ENCODE measurements at regions not wholly inside any gene's neighbourhood (a gene's known extent, or its start where the extent isn't known, plus 50 kb on each side); places are given as distances from the start of the nearest gene placed in this dataset.

DNA sequence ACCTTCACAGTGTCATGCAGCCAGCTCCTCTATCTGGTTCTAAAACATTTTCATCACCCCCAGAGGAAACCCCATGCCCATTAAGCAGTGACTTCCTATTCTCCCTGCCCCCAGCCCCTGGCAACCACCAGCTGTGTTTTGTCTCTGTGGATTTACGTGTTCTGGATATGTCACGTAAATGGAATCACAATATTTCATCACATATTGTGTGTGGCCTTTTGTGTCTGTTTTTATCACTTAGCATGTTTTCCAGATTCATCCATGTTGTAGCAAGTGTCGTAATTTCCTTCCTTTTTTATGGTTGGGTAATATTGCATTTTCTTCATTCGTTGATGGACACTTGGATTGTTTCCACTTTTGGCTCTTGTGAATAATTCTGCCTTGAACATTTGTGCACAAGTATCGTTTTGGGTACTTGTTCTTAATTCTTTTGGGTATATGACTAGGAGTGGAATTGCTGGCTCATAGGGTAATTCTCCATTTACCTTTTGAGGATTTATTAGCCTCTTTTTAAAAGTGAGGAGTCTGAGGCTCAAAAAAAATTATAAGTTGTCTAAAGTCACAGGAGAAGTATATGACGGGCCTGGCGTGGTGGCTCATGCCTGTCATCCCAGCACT, 127.0 kb downstream of the MRPS6 start:
- no peak for ATAC-seq (ENCODE audit: low FRiP score)
- TF ChIP-seq, protein P1, sequence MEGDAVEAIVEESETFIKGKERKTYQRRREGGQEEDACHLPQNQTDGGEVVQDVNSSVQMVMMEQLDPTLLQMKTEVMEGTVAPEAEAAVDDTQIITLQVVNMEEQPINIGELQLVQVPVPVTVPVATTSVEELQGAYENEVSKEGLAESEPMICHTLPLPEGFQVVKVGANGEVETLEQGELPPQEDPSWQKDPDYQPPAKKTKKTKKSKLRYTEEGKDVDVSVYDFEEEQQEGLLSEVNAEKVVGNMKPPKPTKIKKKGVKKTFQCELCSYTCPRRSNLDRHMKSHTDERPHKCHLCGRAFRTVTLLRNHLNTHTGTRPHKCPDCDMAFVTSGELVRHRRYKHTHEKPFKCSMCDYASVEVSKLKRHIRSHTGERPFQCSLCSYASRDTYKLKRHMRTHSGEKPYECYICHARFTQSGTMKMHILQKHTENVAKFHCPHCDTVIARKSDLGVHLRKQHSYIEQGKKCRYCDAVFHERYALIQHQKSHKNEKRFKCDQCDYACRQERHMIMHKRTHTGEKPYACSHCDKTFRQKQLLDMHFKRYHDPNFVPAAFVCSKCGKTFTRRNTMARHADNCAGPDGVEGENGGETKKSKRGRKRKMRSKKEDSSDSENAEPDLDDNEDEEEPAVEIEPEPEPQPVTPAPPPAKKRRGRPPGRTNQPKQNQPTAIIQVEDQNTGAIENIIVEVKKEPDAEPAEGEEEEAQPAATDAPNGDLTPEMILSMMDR (IDR thresholded peaks at IDR 0.05), result no peak
- DNase-seq (ENCODE audit: low spot score), result no peak

DNA sequence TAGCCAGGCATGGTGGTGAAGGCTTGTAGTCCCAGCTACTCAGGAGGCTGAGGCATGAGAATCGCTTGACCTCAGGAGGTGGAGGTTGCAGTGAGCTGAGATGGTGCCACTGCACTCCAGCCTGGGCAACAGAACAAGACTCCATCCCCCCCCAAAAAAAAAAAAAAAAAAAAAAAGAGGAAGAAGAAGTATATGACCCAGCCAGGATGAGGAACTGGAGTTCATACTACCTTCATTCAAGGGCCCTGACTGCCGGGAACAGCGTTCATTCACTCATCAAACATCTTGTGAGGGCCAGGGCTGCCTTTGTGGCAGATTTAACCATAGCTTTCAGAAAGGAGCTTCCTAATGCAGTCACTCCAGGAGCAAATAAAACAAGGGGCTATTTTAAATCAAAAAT, 127.6 kb downstream of the MRPS6 start:
- ATAC-seq (ENCODE audit: low FRiP score) (no peak), DNase-seq (ENCODE audit: low spot score) (no peak)
- TF ChIP-seq, protein P1 (IDR thresholded peaks at IDR 0.05), result no peak

DNA sequence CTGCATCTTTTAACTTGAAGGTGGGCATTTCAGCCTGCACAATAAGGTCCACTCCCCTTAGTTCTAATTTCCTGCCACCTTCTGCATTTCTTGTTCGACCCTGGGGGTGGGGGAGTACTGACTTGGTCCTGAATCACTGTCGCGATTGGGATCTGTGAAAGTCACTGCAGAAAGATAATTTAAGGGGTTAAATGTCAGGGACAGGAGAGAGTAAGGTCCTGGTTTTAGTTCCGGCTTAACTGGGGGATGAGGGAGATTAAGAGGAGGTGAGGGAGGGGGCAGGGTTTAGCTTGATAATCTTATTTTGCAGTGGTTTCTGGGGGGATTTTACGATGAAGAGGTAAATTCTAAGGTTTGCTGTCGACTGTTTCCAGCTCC, 128.1 kb downstream of the MRPS6 start:
- TF ChIP-seq, protein P1 (IDR thresholded peaks at IDR 0.05), result no peak
- ATAC-seq (ENCODE audit: low FRiP score), result no peak
- DNase-seq (ENCODE audit: low spot score), result no peak

DNA sequence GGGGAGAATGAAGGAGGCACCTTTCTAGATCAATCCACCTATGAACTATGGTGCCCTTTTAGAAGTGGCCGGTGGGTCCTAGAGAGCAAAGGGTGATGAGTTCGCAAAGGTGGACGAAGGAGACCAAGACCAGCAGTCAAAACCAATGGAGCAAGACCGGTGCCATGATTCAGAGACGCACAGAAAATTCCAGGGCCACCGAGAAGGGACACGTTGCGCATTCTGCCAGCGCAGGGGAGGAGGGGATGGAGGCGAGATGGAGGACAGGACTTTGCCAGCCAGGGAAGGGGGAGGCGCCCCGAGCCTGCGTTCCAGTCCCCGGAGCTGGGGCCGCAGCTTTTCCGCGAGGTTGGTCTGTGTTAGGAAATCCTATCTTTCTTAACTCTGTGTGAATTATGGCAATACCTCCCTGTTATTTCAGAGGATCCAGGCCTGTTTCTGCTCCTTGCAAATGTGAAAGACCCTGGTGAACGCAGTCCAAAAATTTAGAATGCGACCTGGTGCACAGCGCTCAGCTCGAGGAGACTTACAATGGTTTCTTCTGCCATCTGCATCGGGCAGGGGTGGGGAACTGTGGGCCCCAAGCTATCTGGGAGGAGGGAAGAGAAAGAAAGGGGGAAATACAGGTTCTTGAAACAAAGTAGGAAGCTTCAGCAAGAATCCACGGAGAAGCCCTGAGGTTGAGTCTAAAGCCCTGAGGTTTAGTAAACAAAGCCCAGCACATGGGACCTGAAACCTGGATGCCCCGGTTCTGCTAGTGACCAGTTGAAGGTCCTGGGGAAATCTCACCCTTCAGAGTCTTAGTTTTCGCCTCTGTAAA, 129.4 kb downstream of the MRPS6 start:
- DNase-seq (ENCODE audit: low spot score), result no peak
- ATAC-seq (ENCODE audit: low FRiP score), result peak; percentile 45
- TF ChIP-seq, protein P1 (IDR thresholded peaks at IDR 0.05), result no peak

DNA sequence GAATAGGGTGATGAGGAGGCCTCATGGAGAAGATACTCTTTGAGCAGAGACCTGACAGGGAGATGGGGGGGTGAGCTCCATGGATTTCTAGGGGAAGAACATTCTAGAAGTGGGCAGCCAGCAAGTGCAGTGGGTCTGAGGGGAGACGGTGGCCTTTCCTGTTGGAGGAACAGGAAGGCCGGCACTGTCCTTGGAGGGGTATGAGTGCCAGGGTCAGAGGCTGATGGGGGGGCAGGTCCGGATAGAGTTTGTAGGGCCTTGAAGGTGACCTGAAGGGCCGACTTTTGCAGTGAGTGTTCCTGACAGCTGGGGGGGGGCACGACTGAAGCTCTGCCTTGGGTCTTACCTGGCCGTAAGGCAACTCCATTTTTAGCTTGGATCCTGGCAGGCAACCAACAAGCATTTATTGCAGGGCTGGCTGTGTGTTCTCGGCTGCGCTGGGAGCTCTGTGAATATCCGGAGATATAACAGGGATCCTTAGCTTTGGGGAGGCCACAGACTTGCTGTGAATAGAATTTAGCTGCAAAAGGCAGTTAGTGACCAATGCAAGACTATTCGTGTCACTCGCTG, 130.6 kb downstream of the MRPS6 start:
- DNase-seq (ENCODE audit: low spot score), result no peak
- no peak for ATAC-seq (ENCODE audit: low FRiP score)
- TF ChIP-seq, protein P1 (IDR thresholded peaks at IDR 0.05), result no peak

DNA sequence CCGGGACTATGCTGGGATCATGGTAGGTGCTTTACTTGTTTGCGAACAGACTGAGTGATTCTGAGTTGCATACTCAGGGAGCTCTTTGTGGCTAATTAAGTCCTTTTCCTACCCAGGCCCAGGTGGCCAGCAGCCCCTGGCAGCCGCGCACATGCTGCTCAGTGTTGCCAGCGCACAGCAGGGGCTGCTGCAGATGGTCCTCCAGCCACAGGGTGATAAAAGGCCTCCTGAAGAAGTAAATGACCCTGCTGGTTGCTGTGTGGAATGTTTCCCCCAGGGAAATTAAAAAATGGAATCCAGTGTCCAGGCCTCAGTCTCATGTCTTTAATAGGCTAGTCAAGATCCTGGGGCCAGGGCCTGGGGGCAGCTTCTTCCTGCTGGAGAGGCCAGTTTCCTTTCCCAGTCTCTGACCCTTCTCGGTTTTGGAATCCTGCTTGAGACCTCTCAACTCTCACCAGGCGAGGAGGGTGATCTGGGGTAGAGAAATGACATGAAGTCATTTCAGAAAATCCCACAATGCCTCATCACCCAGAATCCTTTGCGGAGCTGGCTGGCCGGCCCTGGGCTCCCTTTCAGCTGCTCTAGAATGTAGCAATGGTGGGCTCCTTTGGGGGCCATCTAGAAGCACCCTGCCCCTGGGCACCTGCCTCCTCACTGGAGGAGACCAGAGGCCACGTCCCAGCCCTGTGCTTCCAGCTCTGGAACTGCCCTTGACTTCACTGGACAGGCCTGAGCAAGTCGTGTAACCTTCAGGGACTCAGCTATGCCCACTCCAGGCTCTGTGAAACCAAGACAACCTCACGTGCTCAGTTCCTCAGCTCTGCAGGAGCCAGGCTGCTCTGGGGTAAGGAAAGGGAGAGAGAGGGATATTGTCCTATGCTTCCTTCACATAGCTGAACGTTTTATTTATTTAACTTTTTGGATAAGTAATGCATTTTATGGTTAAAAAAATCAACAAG, 131.4 kb downstream of the MRPS6 start:
- DNase-seq (ENCODE audit: low spot score) (no peak), ATAC-seq (ENCODE audit: low FRiP score) (no peak)
- TF ChIP-seq, protein P1 (IDR thresholded peaks at IDR 0.05), result no peak

Measured in omental fat pad (tissue), 3 donors.